Endothelial cell (in vitro differentiated cells): ENCODE measurements at regions not wholly inside any gene's neighbourhood (a gene's known extent, or its start where the extent isn't known, plus 50 kb on each side); places are given as distances from the start of the nearest gene placed in this dataset.

Experiments used
- DNase-seq: peaks from one replicate; pipeline ENCODE4 v3.0.0; 2021; ENCODE audit warnings: low spot score
- H3K27ac Mint-ChIP-seq: one replicate; pipeline ENCODE4 v1.8.0; 2021; ENCODE audit warnings: mixed read lengths, inconsistent platforms; ENCODE audit not compliant: unreplicated experiment
- H3K27me3 Mint-ChIP-seq: one replicate; pipeline ENCODE4 v1.8.0; 2021; ENCODE audit warnings: mild to moderate bottlenecking, moderate library complexity, mixed read lengths, inconsistent platforms; ENCODE audit not compliant: unreplicated experiment
- H3K36me3 Mint-ChIP-seq: one replicate; pipeline ENCODE4 v1.8.0; 2021; ENCODE audit warnings: mild to moderate bottlenecking, low read depth, mixed read lengths, inconsistent platforms; ENCODE audit not compliant: unreplicated experiment
- H3K4me1 Mint-ChIP-seq: one replicate; pipeline ENCODE4 v1.8.0; 2021; ENCODE audit warnings: mild to moderate bottlenecking, mixed read lengths, inconsistent platforms; ENCODE audit not compliant: unreplicated experiment
- H3K4me3 Mint-ChIP-seq: one replicate; pipeline ENCODE4 v1.8.0; 2021; ENCODE audit warnings: mild to moderate bottlenecking, mixed read lengths, inconsistent platforms; ENCODE audit not compliant: unreplicated experiment
- H3K9me3 Mint-ChIP-seq: one replicate; pipeline ENCODE4 v1.8.0; 2021; ENCODE audit warnings: mixed read lengths, inconsistent platforms; ENCODE audit not compliant: unreplicated experiment
- TF ChIP-seq, protein P1 (sequence below): fragments of 200-600 bp; sonication (generic); IDR thresholded peaks from one replicate; pipeline ENCODE4 v1.5.0; 2021; ENCODE audit warnings: antibody characterized with exemption; ENCODE audit not compliant: unreplicated experiment

DNA sequence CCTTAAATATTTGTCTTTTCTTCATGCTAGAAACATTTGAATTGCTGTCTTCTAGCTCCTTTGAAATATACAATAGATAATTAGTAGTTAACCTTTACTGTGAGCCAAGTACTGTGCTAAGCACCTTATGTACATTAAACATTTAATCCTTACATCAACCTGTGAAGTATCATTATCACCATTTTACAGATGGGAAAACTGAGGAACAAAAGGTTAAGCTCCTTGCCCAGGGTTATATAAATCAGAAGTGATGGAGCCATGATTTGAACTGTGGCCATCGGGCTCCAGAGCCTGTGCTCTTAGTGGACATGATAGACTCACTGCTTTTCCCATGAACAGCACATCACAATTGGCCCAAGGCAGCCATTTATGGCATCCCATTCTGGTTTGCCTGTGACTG is 140.9 kb downstream of the UNC5CL start:
- DNase-seq: no peak
- Mint-ChIP-seq H3K27ac (no peak overlapping the region), H3K4me3 (no peak overlapping the region), H3K4me1 (peaks cover 4% of the 10 kb centered on the region), H3K27me3 (peaks cover 2% of the 10 kb centered on the region), H3K9me3 (no peaks in the 10 kb centered on the region), H3K36me3 (no peaks in the 10 kb centered on the region)
- TF ChIP-seq, protein P1, sequence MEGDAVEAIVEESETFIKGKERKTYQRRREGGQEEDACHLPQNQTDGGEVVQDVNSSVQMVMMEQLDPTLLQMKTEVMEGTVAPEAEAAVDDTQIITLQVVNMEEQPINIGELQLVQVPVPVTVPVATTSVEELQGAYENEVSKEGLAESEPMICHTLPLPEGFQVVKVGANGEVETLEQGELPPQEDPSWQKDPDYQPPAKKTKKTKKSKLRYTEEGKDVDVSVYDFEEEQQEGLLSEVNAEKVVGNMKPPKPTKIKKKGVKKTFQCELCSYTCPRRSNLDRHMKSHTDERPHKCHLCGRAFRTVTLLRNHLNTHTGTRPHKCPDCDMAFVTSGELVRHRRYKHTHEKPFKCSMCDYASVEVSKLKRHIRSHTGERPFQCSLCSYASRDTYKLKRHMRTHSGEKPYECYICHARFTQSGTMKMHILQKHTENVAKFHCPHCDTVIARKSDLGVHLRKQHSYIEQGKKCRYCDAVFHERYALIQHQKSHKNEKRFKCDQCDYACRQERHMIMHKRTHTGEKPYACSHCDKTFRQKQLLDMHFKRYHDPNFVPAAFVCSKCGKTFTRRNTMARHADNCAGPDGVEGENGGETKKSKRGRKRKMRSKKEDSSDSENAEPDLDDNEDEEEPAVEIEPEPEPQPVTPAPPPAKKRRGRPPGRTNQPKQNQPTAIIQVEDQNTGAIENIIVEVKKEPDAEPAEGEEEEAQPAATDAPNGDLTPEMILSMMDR: no peak

DNA sequence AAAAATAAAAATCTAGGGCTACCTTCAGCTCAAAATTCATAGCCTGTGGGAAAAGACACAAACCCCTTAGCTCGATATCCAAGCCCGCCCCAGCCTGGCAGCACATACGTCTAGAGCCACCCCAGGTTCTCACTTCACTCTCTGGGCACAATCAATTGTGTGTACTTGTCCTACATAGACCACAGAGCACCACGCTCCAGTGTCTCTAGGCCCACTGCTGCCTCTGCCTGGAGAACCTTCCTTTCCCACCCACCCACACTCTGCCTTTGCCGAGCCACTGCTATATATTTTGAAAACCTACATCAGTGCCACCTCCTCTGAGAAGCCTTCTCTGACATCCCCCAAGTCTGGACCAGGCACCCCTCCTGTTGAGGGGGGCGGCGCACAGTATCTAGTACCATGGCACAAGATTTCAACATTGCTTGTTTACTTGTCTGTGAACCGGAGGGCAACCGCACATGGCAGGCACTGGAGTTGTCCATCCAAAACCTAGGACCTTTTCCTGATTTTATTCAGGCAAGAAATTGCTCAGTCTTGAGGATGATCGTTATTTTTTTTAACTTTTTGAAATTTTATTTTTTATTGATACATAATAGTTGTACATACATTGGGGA is 141.5 kb downstream of the UNC5CL start:
- Mint-ChIP-seq H3K4me1 (peaks cover 4% of the 10 kb centered on the region), H3K4me3 (no peak overlapping the region), H3K36me3 (no peaks in the 10 kb centered on the region), H3K27ac (no peak overlapping the region), H3K9me3 (no peaks in the 10 kb centered on the region), H3K27me3 (peaks cover 2% of the 10 kb centered on the region)
- TF ChIP-seq, protein P1: no peak
- DNase-seq: no peak

DNA sequence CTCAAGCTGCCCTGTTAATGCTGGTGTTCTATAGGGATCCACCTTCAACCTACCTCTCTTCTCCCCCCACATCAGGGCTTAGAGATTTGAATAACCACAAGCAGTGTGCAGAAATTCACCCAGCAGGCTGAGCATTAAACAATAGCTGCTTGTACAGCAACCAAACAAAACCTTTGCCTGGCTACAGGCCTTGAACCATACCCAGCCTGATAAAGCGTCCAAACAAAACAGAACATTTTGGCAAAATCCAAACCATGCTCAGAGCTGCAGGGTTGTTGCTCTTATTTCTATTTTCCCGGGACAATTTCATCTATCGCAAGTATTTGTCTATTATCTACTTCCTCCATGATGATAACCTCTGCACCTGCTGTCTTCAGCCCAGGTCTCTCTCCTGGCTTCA is 142.3 kb downstream of the UNC5CL start:
- no peaks in the 10 kb centered on the region for H3K36me3 Mint-ChIP-seq
- no peak overlapping the region for H3K27ac Mint-ChIP-seq
- no peak overlapping the region for H3K4me3 Mint-ChIP-seq
- H3K4me1 Mint-ChIP-seq: peaks cover 9% of the 10 kb centered on the region
- DNase-seq: no peak
- TF ChIP-seq, protein P1: no peak
- H3K27me3 Mint-ChIP-seq: peaks cover 2% of the 10 kb centered on the region
- no peaks in the 10 kb centered on the region for H3K9me3 Mint-ChIP-seq

DNA sequence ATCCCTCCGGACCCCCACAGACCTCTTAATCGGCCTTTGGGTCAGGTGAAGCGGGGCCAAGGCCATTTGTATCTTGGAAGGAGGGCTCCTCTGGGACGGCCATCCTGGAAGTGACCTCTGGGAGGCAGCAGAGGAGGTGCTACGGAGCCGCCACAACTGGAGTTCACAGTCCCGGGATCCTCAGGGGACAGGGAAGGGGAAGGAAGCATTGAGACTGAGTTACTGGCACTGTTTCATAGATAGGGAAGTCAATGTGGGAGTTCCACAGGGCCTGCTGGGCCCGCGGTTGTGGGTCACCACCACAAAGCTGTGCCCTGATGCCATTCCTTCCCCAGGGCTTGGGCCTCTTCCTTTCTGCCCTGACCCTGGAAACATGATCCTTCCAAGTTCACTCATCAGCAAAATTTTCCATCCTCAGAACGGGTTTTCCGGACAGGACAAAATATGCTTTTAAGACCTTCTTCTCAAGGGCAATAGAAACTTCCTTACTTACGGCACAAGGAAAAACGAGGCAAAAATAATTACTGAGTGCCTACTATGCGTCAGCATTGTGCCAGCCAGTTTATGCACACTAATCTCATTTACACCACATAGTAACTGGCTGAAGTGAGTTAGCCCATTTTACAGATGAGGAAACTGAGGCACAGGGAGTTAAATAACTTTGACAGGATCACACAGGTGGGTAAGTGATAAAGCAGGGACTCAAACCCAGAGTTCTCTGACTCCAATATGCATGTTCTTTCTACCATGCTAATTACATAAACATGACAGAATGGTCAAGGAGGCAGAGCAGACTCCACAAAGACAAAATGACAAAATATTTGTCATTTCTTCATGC is 143.8 kb downstream of the UNC5CL start:
- Mint-ChIP-seq H3K27me3 (peaks cover 2% of the 10 kb centered on the region), H3K27ac (no peak overlapping the region), H3K4me3 (no peak overlapping the region), H3K36me3 (no peaks in the 10 kb centered on the region), H3K4me1 (peaks cover 14% of the 10 kb centered on the region), H3K9me3 (no peaks in the 10 kb centered on the region)
- TF ChIP-seq, protein P1: peak; percentile 49
- DNase-seq: peak; percentile 69

DNA sequence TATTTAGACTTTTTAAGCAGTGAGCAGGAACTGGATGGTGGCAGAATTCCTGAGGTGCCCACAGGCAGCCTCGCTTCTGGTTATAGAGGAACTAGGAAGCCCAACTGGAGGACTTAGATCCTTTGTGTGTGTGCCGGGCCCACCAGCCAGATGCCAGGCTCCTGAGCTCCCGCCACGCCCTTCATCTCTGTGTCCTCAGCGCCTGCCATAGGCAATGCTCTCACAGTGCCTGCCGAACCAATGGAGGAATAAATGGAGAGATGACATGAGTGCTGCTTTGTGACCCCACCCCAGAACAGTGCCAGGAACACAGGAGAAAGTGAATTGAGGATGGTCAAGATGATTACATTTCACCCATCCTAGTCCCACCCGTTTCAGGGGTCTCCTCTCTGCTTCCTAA is 146.0 kb downstream of the UNC5CL start:
- TF ChIP-seq, protein P1: no peak
- Mint-ChIP-seq H3K4me1 (peaks cover 14% of the 10 kb centered on the region), H3K9me3 (no peaks in the 10 kb centered on the region), H3K27me3 (no peaks in the 10 kb centered on the region), H3K4me3 (no peak overlapping the region), H3K27ac (no peak overlapping the region), H3K36me3 (no peaks in the 10 kb centered on the region)
- no peak for DNase-seq
